Loucy (cell line): ENCODE measurements at regions not wholly inside any gene's neighbourhood (a gene's known extent, or its start where the extent isn't known, plus 50 kb on each side); places are given as distances from the start of the nearest gene placed in this dataset.

ENCODE experiments used
- H2AFZ ChIP-seq: fragments of 200-600 bp; sonication (generic); 2 replicates; pipeline ENCODE4 v1.6.0; 2016; ENCODE audit warnings: antibody characterized with exemption, mild to moderate bottlenecking, low read length, moderate library complexity
- H3F3A ChIP-seq: fragments of 200-600 bp; 2 replicates; pipeline ENCODE4 v1.6.0; 2016; ENCODE audit warnings: antibody characterized with exemption, low read depth, mild to moderate bottlenecking
- H3K27me3 ChIP-seq: fragments of 200-600 bp; sonication (generic); 2 replicates; pipeline ENCODE4 v1.6.1; 2014; ENCODE audit warnings: low read length, mild to moderate bottlenecking; ENCODE audit not compliant: insufficient read depth, poor library complexity, severe bottlenecking
- H3K36me3 ChIP-seq: fragments of 200-600 bp; sonication (generic); 2 replicates; pipeline ENCODE4 v1.6.1; 2016; ENCODE audit warnings: low read length; ENCODE audit not compliant: insufficient read depth
- H3K4me1 ChIP-seq: fragments of 200-600 bp; sonication (generic); 2 replicates; pipeline ENCODE4 v1.5.1; 2014; ENCODE audit warnings: low read length, mild to moderate bottlenecking; ENCODE audit not compliant: insufficient read depth, poor library complexity, severe bottlenecking
- H3K4me2 ChIP-seq: fragments of 200-600 bp; sonication (generic); 2 replicates; pipeline ENCODE4 v1.6.0; 2014; ENCODE audit warnings: antibody characterized with exemption, low read length, low read depth, mild to moderate bottlenecking; ENCODE audit not compliant: poor library complexity, severe bottlenecking
- H3K4me3 ChIP-seq: fragments of 200-600 bp; sonication (generic); 2 replicates; pipeline ENCODE4 v1.5.1; 2014; ENCODE audit warnings: low read length, mild to moderate bottlenecking, mixed read lengths; ENCODE audit not compliant: poor library complexity, severe bottlenecking
- H3K79me2 ChIP-seq: fragments of 200-600 bp; sonication (generic); 2 replicates; pipeline ENCODE4 v1.6.1; 2014; ENCODE audit warnings: low read length; ENCODE audit not compliant: insufficient read depth
- H3K9ac ChIP-seq: fragments of 200-600 bp; sonication (generic); 2 replicates; pipeline ENCODE4 v1.6.0; 2014; ENCODE audit warnings: mild to moderate bottlenecking, low read depth, low read length, moderate library complexity; ENCODE audit not compliant: poor library complexity, severe bottlenecking
- H3K9me2 ChIP-seq: fragments of 200-600 bp; sonication (generic); replicated peaks from 2 replicates; pipeline ENCODE4 v1.6.1; 2016; ENCODE audit warnings: low read depth, low read length, mixed read lengths
- H3K9me3 ChIP-seq: fragments of 200-600 bp; sonication (generic); 2 replicates; pipeline ENCODE4 v1.6.1; 2014; ENCODE audit warnings: mild to moderate bottlenecking, antibody characterized with exemption, low read length, low read depth; ENCODE audit not compliant: insufficient read depth
- H4K20me1 ChIP-seq: fragments of 200-600 bp; sonication (generic); 2 replicates; pipeline ENCODE4 v1.6.0; 2014; ENCODE audit warnings: antibody characterized with exemption, low read length, mild to moderate bottlenecking; ENCODE audit not compliant: insufficient read depth, poor library complexity, severe bottlenecking
- CTCF ChIP-seq: fragments of 200-600 bp; sonication (generic); conservative IDR thresholded peaks from 2 replicates; pipeline ENCODE4 v1.5.1; 2014; ENCODE audit warnings: mild to moderate bottlenecking, antibody characterized with exemption, low read length
- EZH2phosphoT487 ChIP-seq: fragments of 200-600 bp; IDR thresholded peaks from 2 replicates; pipeline ENCODE4 v1.6.1; 2018; ENCODE audit warnings: antibody characterized with exemption, mild to moderate bottlenecking, moderate library complexity, borderline replicate concordance

- H3K79me2 ChIP-seq: no peaks in the 10 kb centered on the region
- H2AFZ ChIP-seq: no peak overlapping the region
- H3K27me3 ChIP-seq: no peaks in the 10 kb centered on the region
- no peaks in the 10 kb centered on the region for H3K9me2 ChIP-seq
- no peak for TF ChIP-seq CTCF
- TF ChIP-seq EZH2phosphoT487: no peak
- H3K4me1 ChIP-seq: no peaks in the 10 kb centered on the region
- H3K4me2 ChIP-seq: no peak overlapping the region
- no peaks in the 10 kb centered on the region for H4K20me1 ChIP-seq
- H3K36me3 ChIP-seq: no peaks in the 10 kb centered on the region
- no peaks in the 10 kb centered on the region for H3K9me3 ChIP-seq
- no peak overlapping the region for H3K9ac ChIP-seq
- no peaks in the 10 kb centered on the region for H3F3A ChIP-seq
- no peak overlapping the region for H3K4me3 ChIP-seq
Observed at GRCh38 chrX:7784580-7784979, 58.4 kb upstream of the VCX start.

- Histone ChIP-seq H3K4me1 (no peaks in the 10 kb centered on the region), H3K4me2 (no peak overlapping the region), H3K36me3 (no peaks in the 10 kb centered on the region), H2AFZ (no peak overlapping the region), H4K20me1 (no peaks in the 10 kb centered on the region), H3K9me2 (no peaks in the 10 kb centered on the region), H3K4me3 (no peak overlapping the region), H3K9ac (no peak overlapping the region), H3F3A (no peaks in the 10 kb centered on the region), H3K79me2 (no peaks in the 10 kb centered on the region), H3K9me3 (no peaks in the 10 kb centered on the region), H3K27me3 (no peaks in the 10 kb centered on the region)
- TF ChIP-seq EZH2phosphoT487 (no peak), CTCF (no peak)
Observed at GRCh38 chrX:7779644-7780043, 63.3 kb upstream of the VCX start.

GRCh38 chrX:7775987-7776386, 67.0 kb upstream of the VCX start:
- no peak overlapping the region for H3K9ac ChIP-seq
- TF ChIP-seq EZH2phosphoT487 (no peak), CTCF (no peak)
- H3K79me2 ChIP-seq: no peaks in the 10 kb centered on the region
- no peaks in the 10 kb centered on the region for H4K20me1 ChIP-seq
- H3F3A ChIP-seq: no peaks in the 10 kb centered on the region
- H2AFZ ChIP-seq: no peak overlapping the region
- no peaks in the 10 kb centered on the region for H3K36me3 ChIP-seq
- no peaks in the 10 kb centered on the region for H3K9me2 ChIP-seq
- H3K4me1 ChIP-seq: no peaks in the 10 kb centered on the region
- no peak overlapping the region for H3K4me3 ChIP-seq
- H3K27me3 ChIP-seq: no peaks in the 10 kb centered on the region
- no peak overlapping the region for H3K4me2 ChIP-seq
- no peaks in the 10 kb centered on the region for H3K9me3 ChIP-seq
